ENCODE measurements at regions not wholly inside any gene's neighbourhood (a gene's known extent, or its start where the extent isn't known, plus 50 kb on each side); places are given as distances from the start of the nearest gene placed in this dataset.

- Mint-ChIP-seq H3K27ac (ENCODE audit: unreplicated experiment) (no peak overlapping the region), H3K4me3 (ENCODE audit: low read depth, unreplicated experiment) (no peak overlapping the region), H3K9me3 (ENCODE audit: low read depth, unreplicated experiment) (peaks cover 3% of the 10 kb centered on the region), H3K27me3 (ENCODE audit: unreplicated experiment) (peaks cover 62% of the 10 kb centered on the region), H3K36me3 (ENCODE audit: insufficient read depth, unreplicated experiment) (no peaks in the 10 kb centered on the region), H3K4me1 (ENCODE audit: low read depth, unreplicated experiment) (no peaks in the 10 kb centered on the region)
- BruUV-seq (replicated peaks): no TSS peak
- no peak for TF ChIP-seq CTCF (IDR thresholded peaks at IDR 0.05; ENCODE audit: unreplicated experiment)
- intact Hi-C loops (cut with micrococcal nuclease; ENCODE audit: unreplicated experiment): no loop called here
- CTCF ChIA-PET: no interaction called here
- DNase-seq: no peak
Measured at GRCh38 chr12:115860619-115861018, 416.9 kb downstream of the MED13L start.

DNA sequence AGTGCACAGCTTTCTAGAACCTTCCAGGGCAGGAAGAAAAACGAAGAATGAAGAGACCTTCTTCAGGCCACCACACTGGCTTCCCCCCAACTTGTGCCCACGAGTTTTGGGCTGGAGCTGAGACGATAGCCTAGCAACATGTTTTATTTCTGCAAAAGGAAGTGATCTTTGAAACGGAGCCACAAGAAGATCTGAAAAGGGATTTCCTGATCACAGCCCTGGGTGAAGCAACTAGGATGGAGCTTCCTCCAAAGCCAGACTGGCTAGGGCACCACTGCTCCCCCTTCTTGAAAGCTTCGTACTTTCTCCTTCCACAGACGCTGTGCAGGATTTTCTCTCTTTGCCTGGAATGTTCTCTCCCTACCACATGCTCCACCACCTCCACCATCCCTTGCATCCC, 418.3 kb downstream of the MED13L start:
- no TSS peak for BruUV-seq (replicated peaks)
- H3K9me3 Mint-ChIP-seq (ENCODE audit: low read depth, unreplicated experiment): peaks cover 3% of the 10 kb centered on the region
- intact Hi-C loops (cut with micrococcal nuclease; ENCODE audit: unreplicated experiment): no loop called here
- H3K27ac Mint-ChIP-seq (ENCODE audit: unreplicated experiment): no peak overlapping the region
- peaks cover 54% of the 10 kb centered on the region for H3K27me3 Mint-ChIP-seq (ENCODE audit: unreplicated experiment)
- CTCF ChIA-PET: interaction anchor here (0.7 to 1.4 kb wide), 2 partner anchors 11 to 20 kb away, joined by 3 to 5 read pairs; no protein-coding TSS in a partner anchor
- TF ChIP-seq CTCF (IDR thresholded peaks at IDR 0.05; ENCODE audit: unreplicated experiment): no peak
- no peak overlapping the region for H3K4me3 Mint-ChIP-seq (ENCODE audit: low read depth, unreplicated experiment)
- no peak for DNase-seq
- no peaks in the 10 kb centered on the region for H3K4me1 Mint-ChIP-seq (ENCODE audit: low read depth, unreplicated experiment)
- H3K36me3 Mint-ChIP-seq (ENCODE audit: insufficient read depth, unreplicated experiment): no peaks in the 10 kb centered on the region

GRCh38 chr12:115857923-115858322, 419.6 kb downstream of the MED13L start:
- CTCF ChIA-PET: interaction anchor here (0.6 to 1.6 kb wide), 2 partner anchors 15 to 1206 kb away, joined by 3 to 4 read pairs; no protein-coding TSS in a partner anchor
- Mint-ChIP-seq H3K27me3 (ENCODE audit: unreplicated experiment) (peaks cover 50% of the 10 kb centered on the region), H3K36me3 (ENCODE audit: insufficient read depth, unreplicated experiment) (no peaks in the 10 kb centered on the region), H3K4me3 (ENCODE audit: low read depth, unreplicated experiment) (no peak overlapping the region), H3K4me1 (ENCODE audit: low read depth, unreplicated experiment) (no peaks in the 10 kb centered on the region), H3K9me3 (ENCODE audit: low read depth, unreplicated experiment) (peaks cover 3% of the 10 kb centered on the region), H3K27ac (ENCODE audit: unreplicated experiment) (no peak overlapping the region)
- no peak for TF ChIP-seq CTCF (IDR thresholded peaks at IDR 0.05; ENCODE audit: unreplicated experiment)
- no peak for DNase-seq
- BruUV-seq (replicated peaks): no TSS peak
- intact Hi-C loops (cut with micrococcal nuclease; ENCODE audit: unreplicated experiment): no loop called here

GRCh38 chr12:115857160-115857920, 420.2 kb downstream of the MED13L start:
- Mint-ChIP-seq H3K27me3 (ENCODE audit: unreplicated experiment) (peaks cover 47% of the 10 kb centered on the region), H3K4me3 (ENCODE audit: low read depth, unreplicated experiment) (no peak overlapping the region), H3K27ac (ENCODE audit: unreplicated experiment) (no peak overlapping the region), H3K4me1 (ENCODE audit: low read depth, unreplicated experiment) (no peaks in the 10 kb centered on the region), H3K9me3 (ENCODE audit: low read depth, unreplicated experiment) (peaks cover 3% of the 10 kb centered on the region), H3K36me3 (ENCODE audit: insufficient read depth, unreplicated experiment) (no peaks in the 10 kb centered on the region)
- BruUV-seq (replicated peaks): no TSS peak
- no peak for TF ChIP-seq CTCF (IDR thresholded peaks at IDR 0.05; ENCODE audit: unreplicated experiment)
- intact Hi-C loops (cut with micrococcal nuclease; ENCODE audit: unreplicated experiment): no loop called here
- peak; percentile 25 for DNase-seq
- CTCF ChIA-PET: interaction anchor here (0.6 to 1.6 kb wide), 2 partner anchors 16 to 1206 kb away, joined by 3 to 4 read pairs; no protein-coding TSS in a partner anchor

Data from Calu3 (cell line).